BJ (cell line): ENCODE measurements at regions not wholly inside any gene's neighbourhood (a gene's known extent, or its start where the extent isn't known, plus 50 kb on each side); places are given as distances from the start of the nearest gene placed in this dataset.

Experiments
- CTCF ChIA-PET: fragments of 350-600 bp; formaldehyde crosslinking; extraction: SDS; loops from one replicate; lab custom pipeline; 2021; ENCODE audit warnings: antibody characterized with exemption, inconsistent platforms; lab: Yijun Ruan, JAX
- POLR2A ChIA-PET: fragments of 300-600 bp; sonication (Branson Sonifier 250); formaldehyde crosslinking; extraction: SDS; loops from one replicate; lab custom pipeline; 2021; ENCODE audit warnings: antibody characterized with exemption; lab: Charles Lee
- DNase-seq: peaks from one replicate; pipeline ENCODE4 v3.0.0-alpha.2; 2011; ENCODE audit warnings: low read depth
- H3K27me3 ChIP-seq: 2 replicates; pipeline ENCODE4 v1.6.0; 2011; ENCODE audit warnings: low read length; ENCODE audit not compliant: control insufficient read depth, insufficient read depth
- H3K36me3 ChIP-seq: 2 replicates; pipeline ENCODE4 v1.5.1; 2011; ENCODE audit warnings: low read length; ENCODE audit not compliant: control insufficient read depth, insufficient read depth
- H3K4me3 ChIP-seq: 2 replicates; pipeline ENCODE4 v1.5.1; 2011; ENCODE audit warnings: low read depth, mild to moderate bottlenecking, control low read depth, low read length
- CTCF ChIP-seq: IDR thresholded peaks from 2 replicates; pipeline ENCODE4 v1.5.1; 2011; ENCODE audit warnings: low read depth, mild to moderate bottlenecking, control low read depth, inconsistent platforms, low read length, moderate library complexity; ENCODE audit not compliant: insufficient read depth

- CTCF ChIA-PET: interaction anchor here (0.7 to 1.8 kb wide), 6 partner anchors 11 to 139 kb away, joined by 3 to 13 read pairs (median 4); no protein-coding TSS in a partner anchor
- POLR2A ChIA-PET: no interaction called here
- peak; percentile 52 for TF ChIP-seq CTCF
- Histone ChIP-seq H3K4me3 (no peak overlapping the region), H3K36me3 (no peaks in the 10 kb centered on the region), H3K27me3 (peaks cover 6% of the 10 kb centered on the region)
- no peak for DNase-seq
These were observed 53.5 kb upstream of the MYEOV start for GRCh38 chr11:69240332-69241074.

GRCh38 chr11:69241075-69241740 is 52.7 kb upstream of the MYEOV start:
- POLR2A ChIA-PET: no interaction called here
- H3K27me3 ChIP-seq: peaks cover 11% of the 10 kb centered on the region
- no peaks in the 10 kb centered on the region for H3K36me3 ChIP-seq
- DNase-seq: no peak
- no peak for TF ChIP-seq CTCF
- CTCF ChIA-PET: interaction anchor here (0.7 to 1.8 kb wide), 6 partner anchors 11 to 139 kb away, joined by 3 to 13 read pairs (median 4); no protein-coding TSS in a partner anchor
- no peak overlapping the region for H3K4me3 ChIP-seq

- DNase-seq: no peak
These were observed 52.1 kb upstream of the MYEOV start for GRCh38 chr11:69241844-69242243.

GRCh38 chr11:69242266-69242920 is 51.6 kb upstream of the MYEOV start:
- Histone ChIP-seq H3K4me3 (no peak overlapping the region), H3K36me3 (no peaks in the 10 kb centered on the region), H3K27me3 (peaks cover 10% of the 10 kb centered on the region)
- TF ChIP-seq CTCF: no peak
- no peak for DNase-seq
- CTCF ChIA-PET: interaction anchor here (0.8 to 1.4 kb wide), 3 partner anchors 12 to 29 kb away, joined by 3 read pairs; no protein-coding TSS in a partner anchor
- POLR2A ChIA-PET: interaction anchor here (0.6 kb wide), 1 partner anchor 38 kb away, joined by 3 read pairs; no protein-coding TSS in a partner anchor

More at GRCh38 chr11:69241844-69242243, 52.1 kb upstream of the MYEOV start:
- H3K27me3 ChIP-seq: peaks cover 11% of the 10 kb centered on the region
- no peak overlapping the region for H3K4me3 ChIP-seq
- no peak for TF ChIP-seq CTCF
- ChIA-PET POLR2A (interaction anchor here (0.6 kb wide), 1 partner anchor 39 kb away, joined by 3 read pairs; no protein-coding TSS in a partner anchor), CTCF (interaction anchor here (0.8 to 1.4 kb wide), 3 partner anchors 11 to 29 kb away, joined by 3 read pairs; no protein-coding TSS in a partner anchor)
- no peaks in the 10 kb centered on the region for H3K36me3 ChIP-seq
